OCI-LY1 (cell line): ENCODE measurements at regions not wholly inside any gene's neighbourhood (a gene's known extent, or its start where the extent isn't known, plus 50 kb on each side); places are given as distances from the start of the nearest gene placed in this dataset.

Experiments
- H2AFZ ChIP-seq: fragments of 200-600 bp; sonication (generic), shearing (Covaris generic); 2 replicates; pipeline ENCODE4 v1.6.0; 2014; ENCODE audit warnings: antibody characterized with exemption, mild to moderate bottlenecking, low read length
- H3F3A ChIP-seq: fragments of 200-600 bp; sonication (generic), shearing (Covaris generic); 2 replicates; pipeline ENCODE4 v1.6.0; 2014; ENCODE audit warnings: mild to moderate bottlenecking, antibody characterized with exemption, low read length, moderate library complexity; ENCODE audit not compliant: insufficient read depth
- H3K27ac ChIP-seq: fragments of 200-600 bp; sonication (generic); 2 replicates; pipeline ENCODE4 v1.5.1; 2014; ENCODE audit warnings: low read length, mixed run types, mild to moderate bottlenecking, low read depth; ENCODE audit not compliant: poor library complexity, severe bottlenecking
- H3K27me3 ChIP-seq: fragments of 200-600 bp; sonication (generic); 2 replicates; pipeline ENCODE4 v1.6.0; 2014; ENCODE audit warnings: antibody characterized with exemption, mild to moderate bottlenecking, low read length, moderate library complexity; ENCODE audit not compliant: insufficient read depth
- H3K36me3 ChIP-seq: fragments of 200-600 bp; sonication (generic); 2 replicates; pipeline ENCODE4 v1.6.1; 2014; ENCODE audit warnings: mild to moderate bottlenecking, antibody characterized with exemption, low read length, moderate library complexity, mixed read lengths; ENCODE audit not compliant: insufficient read depth
- H3K4me1 ChIP-seq: fragments of 200-600 bp; sonication (generic); 2 replicates; pipeline ENCODE4 v1.5.1; 2014; ENCODE audit warnings: mild to moderate bottlenecking, low read length, moderate library complexity; ENCODE audit not compliant: insufficient read depth, severe bottlenecking
- H3K4me2 ChIP-seq: fragments of 200-600 bp; sonication (generic), shearing (Covaris generic); 2 replicates; pipeline ENCODE4 v1.6.1; 2014; ENCODE audit warnings: low read length
- H3K4me3 ChIP-seq: fragments of 200-600 bp; sonication (generic); 2 replicates; pipeline ENCODE4 v1.5.1; 2014; ENCODE audit warnings: low read length, low read depth, mild to moderate bottlenecking, mixed read lengths; ENCODE audit not compliant: poor library complexity, severe bottlenecking
- H3K79me2 ChIP-seq: fragments of 200-600 bp; shearing (Covaris generic); 2 replicates; pipeline ENCODE4 v1.6.1; 2016; ENCODE audit warnings: mixed run types, low read length, mixed read lengths; ENCODE audit not compliant: insufficient read depth
- H3K9ac ChIP-seq: fragments of 200-600 bp; sonication (generic), shearing (Covaris generic); 2 replicates; pipeline ENCODE4 v1.6.1; 2014; ENCODE audit warnings: mild to moderate bottlenecking, low read length, mixed read lengths
- H3K9me2 ChIP-seq: fragments of 200-600 bp; sonication (generic), shearing (Covaris generic); 2 replicates; pipeline ENCODE4 v1.6.1; 2014; ENCODE audit warnings: low read depth, mild to moderate bottlenecking, low read length, mixed read lengths
- H3K9me3 ChIP-seq: fragments of 200-600 bp; shearing (Covaris generic); 2 replicates; pipeline ENCODE4 v1.6.1; 2014; ENCODE audit warnings: low read length, mixed read lengths
- H4K20me1 ChIP-seq: fragments of 200-600 bp; sonication (generic), shearing (Covaris generic); 2 replicates; pipeline ENCODE4 v1.6.0; 2016; ENCODE audit warnings: mild to moderate bottlenecking, low read length; ENCODE audit not compliant: insufficient read depth
- EZH2 ChIP-seq: fragments of 200-600 bp; sonication (generic), shearing (Covaris generic); IDR thresholded peaks from 2 replicates; pipeline ENCODE4 v1.8.0; 2017; ENCODE audit warnings: borderline replicate concordance, mixed run types, mild to moderate bottlenecking, antibody characterized with exemption, low read length, moderate library complexity, mixed read lengths
- TF ChIP-seq, protein P1 (sequence below): fragments of 200-600 bp; sonication (generic), shearing (Covaris generic); IDR thresholded peaks from 2 replicates; pipeline ENCODE4 v1.5.1; 2017; ENCODE audit warnings: mild to moderate bottlenecking, antibody characterized with exemption, low read length, moderate library complexity, mixed read lengths

DNA sequence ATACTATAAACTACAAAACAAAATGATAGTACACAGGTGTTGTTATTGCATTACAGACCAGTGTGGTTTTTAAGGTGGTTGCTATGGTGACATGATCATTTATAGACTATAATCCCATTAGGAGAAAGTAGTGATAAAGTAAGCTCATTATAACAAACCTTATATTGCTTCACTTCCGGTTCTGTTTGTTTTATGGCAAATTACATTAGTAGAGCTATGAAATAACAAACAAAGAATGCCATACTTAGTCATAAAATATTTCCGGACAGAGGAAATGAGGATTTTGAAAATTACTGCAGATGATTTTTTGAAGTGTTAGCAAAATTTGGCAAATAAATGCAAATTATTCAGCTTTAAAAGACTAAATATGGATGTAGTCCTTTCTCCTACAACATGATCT lies 640.4 kb upstream of the ARPP21 start:
- H3K27me3 ChIP-seq, result no peaks in the 10 kb centered on the region
- no peaks in the 10 kb centered on the region for H3K9me3 ChIP-seq
- H3K36me3 ChIP-seq, result no peaks in the 10 kb centered on the region
- no peak overlapping the region for H3K9ac ChIP-seq
- no peak overlapping the region for H3K27ac ChIP-seq
- no peak overlapping the region for H3K4me3 ChIP-seq
- H2AFZ ChIP-seq, result no peak overlapping the region
- H3K9me2 ChIP-seq, result no peaks in the 10 kb centered on the region
- H3F3A ChIP-seq, result no peaks in the 10 kb centered on the region
- H3K4me1 ChIP-seq, result peaks cover 5% of the 10 kb centered on the region
- no peaks in the 10 kb centered on the region for H4K20me1 ChIP-seq
- TF ChIP-seq, protein P1, sequence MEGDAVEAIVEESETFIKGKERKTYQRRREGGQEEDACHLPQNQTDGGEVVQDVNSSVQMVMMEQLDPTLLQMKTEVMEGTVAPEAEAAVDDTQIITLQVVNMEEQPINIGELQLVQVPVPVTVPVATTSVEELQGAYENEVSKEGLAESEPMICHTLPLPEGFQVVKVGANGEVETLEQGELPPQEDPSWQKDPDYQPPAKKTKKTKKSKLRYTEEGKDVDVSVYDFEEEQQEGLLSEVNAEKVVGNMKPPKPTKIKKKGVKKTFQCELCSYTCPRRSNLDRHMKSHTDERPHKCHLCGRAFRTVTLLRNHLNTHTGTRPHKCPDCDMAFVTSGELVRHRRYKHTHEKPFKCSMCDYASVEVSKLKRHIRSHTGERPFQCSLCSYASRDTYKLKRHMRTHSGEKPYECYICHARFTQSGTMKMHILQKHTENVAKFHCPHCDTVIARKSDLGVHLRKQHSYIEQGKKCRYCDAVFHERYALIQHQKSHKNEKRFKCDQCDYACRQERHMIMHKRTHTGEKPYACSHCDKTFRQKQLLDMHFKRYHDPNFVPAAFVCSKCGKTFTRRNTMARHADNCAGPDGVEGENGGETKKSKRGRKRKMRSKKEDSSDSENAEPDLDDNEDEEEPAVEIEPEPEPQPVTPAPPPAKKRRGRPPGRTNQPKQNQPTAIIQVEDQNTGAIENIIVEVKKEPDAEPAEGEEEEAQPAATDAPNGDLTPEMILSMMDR, result no peak
- no peak for TF ChIP-seq EZH2
- no peaks in the 10 kb centered on the region for H3K79me2 ChIP-seq
- H3K4me2 ChIP-seq, result no peak overlapping the region

DNA sequence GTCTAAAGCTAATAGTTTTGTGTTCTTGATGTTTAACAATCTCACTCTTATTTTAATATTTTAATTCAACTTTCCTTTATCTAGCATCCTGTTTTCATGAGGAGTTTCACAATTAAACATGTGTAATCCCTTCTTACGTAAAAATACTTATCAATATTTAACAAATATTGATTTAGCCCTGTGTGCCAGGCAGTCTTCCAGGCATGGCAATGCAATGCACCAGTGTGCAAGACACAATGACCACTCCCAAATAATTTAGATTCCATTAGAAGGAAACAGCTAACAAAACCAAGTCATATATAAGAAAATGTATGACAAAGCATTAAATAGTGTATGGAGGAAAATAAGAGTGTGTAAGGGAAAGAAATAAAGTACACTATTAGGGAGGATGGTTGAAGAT lies 627.1 kb upstream of the ARPP21 start:
- Histone ChIP-seq H3K4me2 (no peak overlapping the region), H2AFZ (no peak overlapping the region), H3K4me3 (no peak overlapping the region), H4K20me1 (no peaks in the 10 kb centered on the region), H3K9me3 (no peaks in the 10 kb centered on the region), H3K27me3 (no peaks in the 10 kb centered on the region), H3K79me2 (no peaks in the 10 kb centered on the region), H3K27ac (no peak overlapping the region), H3K4me1 (peaks cover 5% of the 10 kb centered on the region), H3K36me3 (no peaks in the 10 kb centered on the region), H3K9me2 (no peaks in the 10 kb centered on the region), H3F3A (no peaks in the 10 kb centered on the region), H3K9ac (no peak overlapping the region)
- no peak for TF ChIP-seq EZH2
- TF ChIP-seq, protein P1, result no peak

DNA sequence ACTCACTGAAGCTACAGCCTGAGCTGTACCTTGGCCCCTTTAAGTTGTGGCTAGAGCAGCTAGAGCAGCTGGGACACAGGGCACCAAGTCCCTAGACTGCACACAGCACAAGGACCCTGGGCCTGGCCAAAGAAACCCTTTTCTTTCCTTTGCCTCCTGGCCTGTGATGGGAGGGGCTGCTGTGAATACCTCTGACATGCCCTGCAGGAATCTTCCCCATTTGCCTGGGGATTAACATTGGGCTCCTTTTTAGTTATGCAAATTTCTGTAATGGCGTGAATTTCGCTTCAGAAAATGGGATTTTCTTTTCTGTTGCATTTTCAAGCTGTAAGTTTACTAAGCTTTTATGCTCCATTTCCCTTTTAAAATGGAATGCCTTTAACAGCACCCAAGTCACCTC lies 611.2 kb upstream of the ARPP21 start:
- Histone ChIP-seq H2AFZ (no peak overlapping the region), H3K27me3 (no peaks in the 10 kb centered on the region), H3K9ac (no peak overlapping the region), H3K9me2 (no peaks in the 10 kb centered on the region), H3K4me3 (no peak overlapping the region), H3K79me2 (no peaks in the 10 kb centered on the region), H3K36me3 (no peaks in the 10 kb centered on the region), H4K20me1 (no peaks in the 10 kb centered on the region), H3K9me3 (peaks cover 19% of the 10 kb centered on the region), H3K27ac (no peak overlapping the region), H3K4me1 (no peaks in the 10 kb centered on the region), H3K4me2 (no peak overlapping the region), H3F3A (no peaks in the 10 kb centered on the region)
- no peak for TF ChIP-seq EZH2
- TF ChIP-seq, protein P1, result no peak
